NCI-H1417 treated with DMSO at 0.1 percent for 48 hours (cell line): ENCODE measurements at regions not wholly inside any gene's neighbourhood (a gene's known extent, or its start where the extent isn't known, plus 50 kb on each side); places are given as distances from the start of the nearest gene placed in this dataset.

Experiments used
- DNase-seq: peaks from one replicate; lab custom pipeline; 2025; lab: John Stamatoyannopoulos, UW

DNA sequence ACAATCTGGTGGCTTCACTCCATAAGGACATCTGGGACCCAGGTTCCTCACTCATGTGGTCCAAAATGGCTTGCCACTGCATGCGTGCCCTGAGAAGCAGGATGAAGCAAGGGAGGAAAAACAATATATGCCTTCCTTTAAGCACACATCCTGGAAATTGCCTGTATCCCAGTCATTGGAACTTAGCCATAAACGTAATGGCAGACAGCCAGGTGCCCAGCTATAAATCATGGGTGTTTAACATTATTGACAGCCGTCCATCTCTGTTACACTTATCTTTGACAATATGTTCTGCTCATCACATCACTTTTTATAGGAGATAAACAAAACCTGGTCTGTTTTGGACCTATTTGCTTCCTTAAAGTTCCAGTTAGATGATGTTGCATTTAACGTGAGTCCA lies 181.0 kb downstream of the AASDH start:
- DNase-seq: no peak

DNA sequence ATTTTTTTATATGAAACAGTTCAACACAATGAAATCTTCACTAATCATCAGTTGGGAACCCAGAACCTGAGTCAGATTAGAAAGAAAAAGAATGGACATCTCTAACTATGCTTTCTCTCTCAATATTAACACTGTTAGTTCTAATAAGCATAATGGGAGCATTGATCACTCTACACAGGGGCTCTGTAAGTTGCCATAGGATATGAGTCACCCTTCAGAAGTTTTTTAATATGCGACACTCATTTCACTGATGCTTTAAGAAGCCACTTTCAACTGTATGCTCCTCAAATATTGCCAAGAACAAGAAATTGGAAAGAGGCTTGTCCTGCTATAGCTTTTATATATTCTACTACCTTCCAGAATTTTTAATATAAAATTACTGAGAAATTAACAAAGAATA lies 187.0 kb downstream of the AASDH start:
- DNase-seq: no peak

DNA sequence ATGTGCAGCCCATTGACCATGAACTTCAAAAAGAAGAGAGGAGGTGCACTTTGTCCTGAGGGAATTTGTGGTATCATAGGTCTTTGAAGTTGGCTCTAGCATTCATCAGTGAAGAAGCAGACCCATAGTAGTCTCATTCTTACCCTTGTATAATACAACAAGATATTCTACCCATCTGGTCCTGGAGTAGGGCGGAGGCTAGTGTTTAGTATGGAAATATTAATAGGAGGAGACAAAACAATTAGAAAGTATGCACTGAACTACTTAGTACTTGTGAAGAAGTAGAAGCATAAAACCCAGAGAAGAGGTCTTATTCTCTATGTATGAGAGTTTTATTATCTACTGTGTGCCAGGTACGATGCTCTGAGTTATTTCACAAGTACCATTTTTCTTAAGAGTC lies 189.0 kb downstream of the AASDH start:
- DNase-seq: no peak

- DNase-seq: no peak
These were observed 189.9 kb downstream of the AASDH start for GRCh38 chr4:56197387-56197786.

DNA sequence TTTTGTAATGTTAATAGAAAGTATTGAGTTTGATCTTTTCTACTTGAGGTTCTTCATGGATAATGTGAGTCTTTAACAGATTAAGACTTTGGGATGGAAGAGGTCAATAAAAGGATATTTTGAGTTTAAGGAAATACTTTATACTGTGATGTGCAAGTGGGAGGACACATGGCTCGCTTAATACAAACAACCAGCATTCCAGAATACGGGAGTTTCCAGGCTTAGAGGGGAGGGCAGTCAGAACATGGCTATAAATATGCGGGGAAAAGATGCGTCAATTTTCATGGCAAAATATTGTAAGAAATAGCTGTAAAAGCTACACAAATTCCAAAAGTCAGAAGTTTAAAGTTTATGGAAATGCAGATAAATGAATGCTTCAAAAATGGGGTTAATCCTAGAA lies 192.3 kb downstream of the AASDH start:
- no peak for DNase-seq

- DNase-seq: no peak
These were observed 195.8 kb downstream of the AASDH start for GRCh38 chr4:56191534-56191933.

GRCh38 chr4:56187688-56188087 lies 199.6 kb downstream of the AASDH start:
- DNase-seq: no peak

DNA sequence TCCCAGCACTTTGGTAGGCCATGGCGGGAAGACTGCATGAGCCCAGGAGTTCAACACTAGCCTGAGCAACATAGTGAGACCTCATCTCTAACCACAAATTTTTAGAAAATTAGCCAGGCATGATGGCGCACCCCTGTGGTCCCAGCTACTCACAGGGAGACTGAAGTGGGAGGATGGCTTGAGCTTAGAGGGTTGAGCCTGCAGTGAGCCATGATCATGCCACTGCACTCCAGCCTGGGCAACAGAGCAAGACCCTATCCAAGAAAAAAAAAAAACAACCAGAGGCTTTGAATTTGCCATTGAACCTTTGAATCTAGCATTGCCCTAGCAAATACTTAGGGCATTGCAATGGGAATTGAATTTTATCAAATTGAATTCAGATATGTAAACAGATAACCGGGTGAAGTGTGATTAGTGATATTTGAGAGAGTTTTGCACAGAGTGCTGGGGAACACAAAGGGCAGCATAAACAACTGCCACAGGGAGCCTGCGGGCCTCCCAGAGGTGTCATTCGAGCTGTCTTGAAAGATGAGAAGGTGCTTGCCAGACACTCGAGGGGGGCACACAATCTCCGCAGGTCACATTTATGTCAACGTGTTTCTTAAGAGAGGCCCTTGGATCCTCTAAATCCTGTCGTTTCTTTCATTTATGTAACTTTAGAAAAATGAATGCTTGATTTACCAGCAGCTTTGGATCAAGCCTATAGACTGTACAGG lies 200.3 kb downstream of the AASDH start:
- DNase-seq: no peak

DNA sequence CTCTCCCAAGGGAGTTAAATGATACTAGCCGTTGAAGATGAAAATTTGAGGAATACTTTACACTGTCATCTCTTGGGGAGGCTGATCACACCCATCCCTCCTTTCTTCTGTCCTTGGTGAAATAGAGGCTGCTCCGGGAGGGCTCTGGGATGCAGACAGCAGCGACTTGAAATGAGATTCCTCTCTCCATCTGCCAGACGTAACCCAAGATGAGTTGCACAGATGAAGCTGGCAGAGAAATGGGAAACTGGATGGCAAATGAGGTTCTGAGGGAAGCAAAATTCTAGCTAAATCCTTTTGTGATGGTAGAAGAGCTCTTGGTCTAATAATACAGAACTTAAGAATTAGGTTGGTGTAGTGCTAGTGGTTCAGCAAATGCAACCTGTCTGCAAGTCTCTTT lies 201.4 kb downstream of the AASDH start:
- no peak for DNase-seq

DNA sequence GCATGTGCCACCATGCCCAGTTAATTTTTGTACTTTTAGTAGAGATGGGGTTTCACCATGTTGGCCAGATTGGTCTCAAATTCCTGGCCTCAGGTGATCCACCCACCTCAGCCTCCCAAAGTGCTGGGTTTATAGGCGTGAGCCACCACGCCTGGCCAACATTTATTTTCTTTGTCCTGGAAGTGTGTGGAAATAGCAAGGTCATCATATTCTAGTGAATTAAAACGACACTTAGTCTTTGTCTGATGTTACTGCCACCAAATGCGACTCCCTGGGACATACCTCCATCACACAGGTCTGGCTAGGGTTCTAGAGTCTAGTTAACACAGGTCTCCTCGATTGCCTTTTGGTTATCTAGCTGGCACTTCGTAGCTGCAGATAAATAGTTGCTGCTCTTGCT lies 203.1 kb downstream of the AASDH start:
- no peak for DNase-seq

DNA sequence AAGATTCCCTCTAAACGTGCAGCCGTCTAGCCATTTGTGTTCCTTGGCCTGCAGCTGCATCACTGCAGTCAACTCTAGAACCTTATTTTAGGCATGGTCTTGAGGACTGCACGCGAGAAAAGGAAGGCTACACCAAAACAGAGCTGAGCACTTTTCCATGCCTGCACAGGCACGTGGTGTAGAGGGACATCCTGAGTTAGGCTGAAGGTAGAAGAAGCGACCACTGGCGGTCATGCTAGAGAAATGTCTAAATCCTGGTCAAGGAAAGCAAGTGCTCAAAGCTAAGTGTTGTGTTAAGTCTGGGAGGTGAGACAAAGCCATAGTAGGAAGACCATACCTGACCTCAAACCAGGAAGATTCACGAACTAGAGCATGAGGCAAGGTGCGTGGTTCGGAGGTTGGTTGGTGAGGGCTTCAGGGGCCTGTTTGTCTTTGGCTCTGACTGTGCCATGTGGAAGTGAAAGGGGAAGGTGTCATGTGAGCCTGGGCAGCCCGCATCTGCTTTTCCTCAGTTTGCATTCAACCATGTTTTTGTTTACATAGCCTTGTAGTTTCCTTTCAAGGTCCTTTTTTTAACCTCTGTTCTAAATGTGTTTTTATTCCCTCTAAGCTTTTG lies 203.8 kb downstream of the AASDH start:
- no peak for DNase-seq

GRCh38 chr4:56182356-56182755 lies 204.9 kb downstream of the AASDH start:
- no peak for DNase-seq

GRCh38 chr4:56181140-56181953 lies 205.9 kb downstream of the AASDH start:
- no peak for DNase-seq

DNA sequence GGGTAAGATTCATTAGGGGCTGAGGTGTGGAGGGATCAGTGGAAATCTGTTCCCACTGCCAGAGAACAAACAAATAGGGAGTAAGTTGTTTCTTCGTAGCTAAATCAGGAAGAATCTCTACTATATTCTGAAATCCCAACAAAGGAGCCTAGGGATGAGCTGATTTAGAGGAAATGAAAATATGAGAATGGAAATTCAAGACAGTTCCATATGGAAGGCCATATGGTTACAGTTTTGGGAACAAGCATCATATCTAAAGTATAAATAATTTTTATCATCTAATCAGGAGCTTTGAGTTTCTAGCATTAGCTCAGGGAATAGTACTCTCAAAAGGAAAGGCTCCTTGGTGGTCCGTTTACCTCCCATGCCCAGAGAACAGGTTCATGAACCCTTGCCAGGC lies 218.2 kb downstream of the AASDH start:
- DNase-seq: no peak

GRCh38 chr4:56164907-56165306 lies 216.2 kb downstream of the CEP135 start:
- no peak for DNase-seq

DNA sequence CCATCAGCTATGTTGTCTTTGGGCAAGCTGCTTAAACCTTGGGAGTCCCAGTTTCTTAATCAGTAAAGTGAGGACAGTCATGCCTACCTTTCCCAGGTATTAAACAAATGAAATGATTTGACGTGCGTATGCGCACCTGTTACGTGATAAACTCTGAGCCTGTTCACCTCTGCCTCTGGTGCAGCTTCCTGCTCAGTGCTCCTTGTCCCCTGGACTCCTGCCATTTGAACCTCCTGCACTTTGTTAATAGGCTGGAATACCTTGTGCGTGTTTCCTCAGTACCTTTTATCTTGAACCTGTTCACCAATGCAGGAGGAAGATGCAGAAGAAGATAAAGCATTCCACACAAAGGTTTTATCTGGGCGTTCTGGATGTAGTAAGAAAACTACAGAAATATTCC lies 211.9 kb downstream of the CEP135 start:
- DNase-seq: no peak

DNA sequence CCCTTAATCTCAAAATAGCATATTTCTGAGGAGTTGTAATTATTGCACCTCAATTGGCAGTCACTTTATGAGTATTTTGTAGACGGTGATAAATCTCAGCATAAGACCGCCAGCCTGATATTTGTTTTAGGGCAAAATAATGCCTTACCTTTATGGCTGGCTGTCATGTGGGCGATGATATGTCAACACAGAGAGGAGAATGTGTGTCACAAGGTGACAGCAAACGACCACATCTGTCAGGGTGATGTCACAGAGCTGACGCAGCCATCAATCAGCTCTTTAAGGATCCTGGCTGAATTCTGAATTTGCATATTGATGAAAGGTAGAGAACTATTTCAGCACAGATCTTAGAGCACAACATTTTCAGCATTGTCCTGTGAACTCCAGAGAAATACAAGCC lies 209.7 kb downstream of the CEP135 start:
- DNase-seq: peak; percentile 36

DNA sequence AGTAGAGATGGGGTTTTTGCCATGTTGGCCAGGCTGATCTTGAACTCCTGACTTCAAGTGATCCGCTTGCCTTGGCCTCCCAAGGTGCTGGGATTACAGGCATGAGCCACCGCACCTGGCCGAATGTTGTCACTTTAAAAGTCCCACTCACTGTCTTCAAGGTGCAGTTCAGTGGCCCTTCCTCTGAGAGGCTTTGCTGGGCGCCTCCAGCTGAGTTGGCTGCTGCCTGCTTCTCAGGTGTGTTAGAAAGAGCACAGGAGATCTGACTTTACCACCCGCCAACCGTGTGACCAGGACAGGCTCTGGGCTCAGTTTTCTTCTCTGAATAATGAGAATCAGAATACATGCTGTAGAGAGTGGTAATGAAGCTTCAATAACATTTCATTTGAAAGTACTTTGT lies 207.4 kb downstream of the CEP135 start:
- no peak for DNase-seq

- DNase-seq: no peak
These were observed 206.7 kb downstream of the CEP135 start for GRCh38 chr4:56155432-56155831.

GRCh38 chr4:56149591-56149990 lies 200.8 kb downstream of the CEP135 start:
- DNase-seq: no peak

GRCh38 chr4:56148428-56148827 lies 199.7 kb downstream of the CEP135 start:
- DNase-seq: no peak

DNA sequence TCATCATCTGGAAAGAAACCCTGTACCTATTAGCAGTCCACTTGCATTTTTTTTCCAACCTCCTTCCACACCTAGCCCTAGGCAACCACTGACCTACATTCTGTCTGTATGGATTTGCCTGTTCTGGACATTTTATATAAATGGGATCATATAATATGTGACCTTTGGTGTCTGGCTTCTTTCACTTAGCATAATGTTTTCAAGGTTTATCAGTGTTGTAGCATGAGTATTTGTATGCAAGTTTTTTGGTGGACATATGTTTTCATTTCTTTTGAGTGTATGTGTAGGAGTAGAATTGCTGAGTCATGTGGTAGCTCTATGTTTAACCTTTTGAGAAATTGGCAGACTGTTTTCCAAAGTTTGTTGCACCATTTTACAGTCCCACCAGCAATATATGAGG lies 198.6 kb downstream of the CEP135 start:
- no peak for DNase-seq

- no peak for DNase-seq
These were observed 198.2 kb downstream of the CEP135 start for GRCh38 chr4:56146956-56147355.
